H1 (cell line): ENCODE measurements at regions not wholly inside any gene's neighbourhood (a gene's known extent, or its start where the extent isn't known, plus 50 kb on each side); places are given as distances from the start of the nearest gene placed in this dataset.

ENCODE experiments used
- KDM1A ChIP-seq: fragments of 200-600, 300-600 bp; sonication (generic); IDR thresholded peaks from 2 replicates; pipeline ENCODE4 v1.7.1; 2016; ENCODE audit warnings: mild to moderate bottlenecking, low read length, borderline replicate concordance
- NRF1 ChIP-seq: IDR thresholded peaks from 2 replicates; pipeline ENCODE4 v1.6.1; 2011; ENCODE audit warnings: mild to moderate bottlenecking, low read depth, low read length, improper control_type of control experiment

GRCh38 chr14:26293909-26294308, 303.9 kb downstream of the NOVA1 start (continued):
- no peak for TF ChIP-seq NRF1
- TF ChIP-seq KDM1A = no peak
